GM19324 (cell line): ENCODE measurements at regions not wholly inside any gene's neighbourhood (a gene's known extent, or its start where the extent isn't known, plus 50 kb on each side); places are given as distances from the start of the nearest gene placed in this dataset.
"Not testable (repeated sequence)": the region's sequence is repeated elsewhere in the genome, so short reads cannot be mapped to it uniquely, and the experiment has no call there.

ENCODE experiments used
- ATAC-seq: cut with Tn5 transposase; IDR thresholded peaks from one replicate; pipeline ENCODE4 v1.9.1; 2021; ENCODE audit warnings: mild to moderate bottlenecking, moderate library complexity; ENCODE audit not compliant: unreplicated experiment, low FRiP score

DNA sequence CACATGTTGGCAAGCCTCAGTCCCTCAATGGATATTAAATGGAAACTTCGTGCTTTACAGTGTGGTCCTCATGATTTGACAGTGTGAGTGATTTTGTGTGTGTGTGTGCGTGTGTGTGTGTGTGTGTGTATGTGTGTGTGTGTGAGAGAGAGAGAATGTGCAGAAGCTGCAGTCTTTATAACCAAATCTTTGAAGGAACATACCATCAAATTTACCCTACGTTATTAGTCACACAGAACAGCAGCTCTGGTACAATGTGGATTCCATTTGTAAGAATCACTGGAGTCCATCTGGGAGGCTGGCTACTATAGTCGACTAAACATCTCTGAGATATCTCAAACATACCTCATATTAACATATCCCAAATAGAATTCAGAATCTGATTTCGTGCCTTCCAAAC lies 928.0 kb upstream of the POT1 start:
- no peak for ATAC-seq

DNA sequence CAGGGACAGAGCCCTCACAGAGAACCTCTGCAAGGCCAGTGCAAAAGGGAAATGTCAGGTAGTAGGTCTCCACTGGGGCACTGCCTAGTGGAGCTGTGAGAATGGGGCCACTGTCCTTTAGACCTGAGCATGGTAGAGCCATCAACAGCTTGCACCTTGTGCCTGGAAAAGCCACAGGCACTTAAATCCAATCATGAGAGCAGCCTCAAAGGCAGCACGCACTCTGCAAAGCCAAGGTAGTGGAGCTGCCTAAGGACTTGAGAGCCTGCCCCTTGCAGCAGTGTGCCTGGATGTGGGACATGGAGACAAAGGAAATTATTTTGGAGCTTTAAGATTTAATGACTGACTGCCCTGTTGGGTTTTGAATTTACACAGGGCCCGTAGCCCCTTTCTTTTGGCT lies 918.5 kb upstream of the POT1 start:
- no peak for ATAC-seq

DNA sequence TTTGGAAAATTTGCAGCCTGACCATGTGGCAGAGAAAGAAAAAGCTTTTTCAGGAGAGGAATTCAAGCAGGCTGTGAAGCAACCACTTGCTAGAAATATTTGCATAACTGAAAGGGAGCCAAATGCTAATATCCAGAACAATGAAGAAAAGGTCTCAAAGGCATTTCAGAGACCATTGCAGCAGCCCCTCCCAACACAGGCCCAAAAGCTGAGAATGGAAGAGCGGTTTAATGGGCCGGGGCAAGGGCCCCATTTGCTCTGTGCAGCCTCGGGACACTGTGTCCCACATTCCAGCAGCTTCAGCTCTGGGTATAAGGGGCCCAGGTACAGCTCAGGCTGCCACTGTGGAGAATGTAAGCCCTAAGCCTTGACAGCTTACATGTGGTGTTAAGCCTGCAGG lies 918.1 kb upstream of the POT1 start:
- no peak for ATAC-seq

DNA sequence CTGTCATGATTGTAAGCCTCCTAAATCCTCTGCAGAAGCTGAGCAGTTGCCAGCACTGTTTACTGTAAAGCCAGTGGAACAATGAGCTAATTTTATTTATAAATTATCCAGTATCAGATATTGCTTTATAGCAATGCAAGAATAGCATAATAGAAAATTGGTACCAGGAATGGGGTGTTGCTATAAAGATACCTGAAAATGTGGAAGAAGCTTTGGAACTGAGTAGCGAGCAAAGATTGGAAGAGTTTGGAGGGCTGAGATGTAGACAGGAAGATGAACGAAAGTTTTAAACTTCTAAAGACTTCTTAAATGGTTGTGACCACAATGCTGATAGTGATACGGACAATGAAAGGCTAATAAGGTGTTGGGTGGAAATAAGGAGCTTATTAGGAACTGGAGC lies 917.4 kb upstream of the POT1 start:
- ATAC-seq: no peak

DNA sequence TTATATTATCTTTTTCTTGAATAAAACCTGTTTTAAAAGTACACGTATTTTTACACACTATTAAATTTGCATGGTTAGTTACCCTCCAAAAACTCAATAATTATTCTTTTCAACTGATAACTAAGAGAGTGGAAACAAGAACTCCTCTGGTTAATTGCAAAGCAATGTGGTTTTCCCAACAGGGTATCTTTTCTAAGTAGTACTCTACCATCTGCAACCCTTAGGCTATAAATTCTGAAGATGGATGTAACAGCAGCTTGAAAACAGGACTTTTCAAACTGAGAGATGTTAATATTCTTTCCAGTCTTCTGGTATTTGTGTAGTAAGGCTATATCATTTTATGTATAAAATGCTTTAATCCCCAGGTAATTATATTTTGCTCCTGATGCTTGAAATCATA lies 916.1 kb upstream of the POT1 start:
- ATAC-seq: no peak

DNA sequence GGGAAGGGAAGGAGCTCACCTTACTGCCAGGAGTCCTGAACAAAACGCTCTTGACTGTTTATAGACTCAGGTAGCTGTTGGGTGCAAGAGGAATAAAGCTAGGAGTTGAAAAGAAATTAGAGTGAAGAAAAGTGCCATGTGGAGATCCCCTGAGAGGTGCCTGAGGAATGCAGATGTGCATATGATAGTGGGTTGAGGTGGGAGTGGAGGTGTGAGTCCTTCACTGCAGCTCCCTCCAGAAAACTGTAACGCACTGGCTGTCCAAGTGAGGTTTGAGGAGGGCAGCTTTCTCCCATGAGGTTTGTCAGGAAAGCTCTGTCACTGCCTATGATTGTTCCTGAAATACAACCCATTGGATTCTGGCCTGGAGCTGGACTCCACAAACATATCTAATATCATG lies 904.8 kb upstream of the POT1 start:
- ATAC-seq: no peak

DNA sequence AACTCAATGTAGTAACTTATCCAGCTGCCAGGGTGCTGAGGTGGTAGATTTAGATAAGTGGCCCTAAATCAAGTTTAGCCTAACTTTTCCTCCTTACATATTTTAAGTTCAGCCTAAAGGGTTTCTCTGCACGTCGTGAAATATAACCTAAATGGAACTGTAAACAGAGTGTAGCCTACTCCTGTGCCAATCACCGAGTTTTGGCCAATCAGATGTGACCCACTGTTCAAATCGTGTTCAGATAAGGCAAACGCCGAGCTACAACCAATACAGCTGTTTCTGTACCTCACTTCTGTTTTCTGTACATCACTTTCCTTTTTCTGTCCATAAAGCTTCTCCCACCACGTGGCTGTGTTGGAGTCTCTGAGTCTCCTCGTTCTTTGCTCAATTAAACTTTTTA lies 904.2 kb upstream of the POT1 start:
- ATAC-seq: no peak

DNA sequence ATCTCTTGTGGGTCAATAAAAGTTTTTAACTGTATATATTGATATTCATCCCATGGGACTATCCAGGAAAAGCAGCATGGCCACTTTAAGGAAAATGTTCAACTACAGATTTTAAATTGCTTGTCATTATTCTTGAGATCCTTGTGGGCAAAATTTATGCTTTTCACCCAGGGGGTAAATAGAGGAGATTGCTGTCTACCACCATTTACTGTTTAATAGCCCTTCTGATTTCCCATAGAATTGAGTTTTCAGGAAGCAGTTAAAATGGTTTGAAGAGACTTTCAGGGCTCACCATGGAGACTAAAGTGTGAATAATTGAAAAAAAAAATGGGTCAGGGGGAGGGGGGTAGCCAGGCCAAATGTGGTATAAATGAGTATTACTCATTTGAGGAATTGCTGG lies 901.1 kb upstream of the POT1 start:
- no peak for ATAC-seq

DNA sequence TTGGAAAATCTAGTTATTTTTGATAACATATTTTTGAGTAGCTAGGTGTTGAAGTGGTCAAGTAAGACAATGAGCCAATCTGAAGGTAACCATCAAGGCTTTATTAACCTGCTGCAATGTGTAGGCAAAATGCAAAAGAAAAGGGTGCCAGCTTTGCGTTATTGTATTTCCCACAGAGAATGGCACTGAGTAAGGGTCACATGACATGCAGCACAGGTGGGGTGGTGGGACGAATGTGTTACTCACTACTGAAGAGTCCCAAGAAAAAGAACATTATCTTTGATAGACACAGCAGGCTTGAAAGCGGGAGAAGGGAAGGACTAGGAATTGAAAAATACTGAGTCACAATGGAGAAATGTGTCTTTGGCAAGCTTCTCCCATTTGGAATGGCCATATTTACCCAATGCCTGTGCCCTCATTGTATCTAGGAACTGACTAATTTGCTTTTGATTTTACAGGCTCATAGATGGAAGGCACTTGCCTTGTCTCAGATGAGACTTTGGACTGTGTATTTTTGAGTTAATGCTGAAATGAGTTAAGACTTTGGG lies 898.6 kb upstream of the POT1 start:
- ATAC-seq: no peak

DNA sequence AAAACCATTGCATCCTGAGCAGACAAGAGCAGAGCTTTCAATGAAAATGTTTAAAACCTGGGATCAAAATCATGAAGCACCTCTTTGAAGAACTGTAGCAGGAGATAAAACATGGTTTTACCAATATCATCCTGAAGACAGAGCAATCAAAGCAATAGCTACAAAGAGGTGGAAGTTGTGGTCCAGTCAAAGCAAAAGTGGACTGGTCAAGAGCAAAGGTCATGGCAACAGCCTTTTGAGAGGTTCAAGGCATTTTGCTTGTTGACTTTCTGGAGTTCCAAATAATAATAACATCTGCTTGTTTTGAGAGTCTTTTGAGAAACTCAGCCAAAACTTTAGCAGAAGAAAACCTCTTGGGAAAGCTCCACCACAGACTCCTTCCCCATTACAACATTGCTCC lies 893.9 kb upstream of the POT1 start:
- no peak for ATAC-seq

DNA sequence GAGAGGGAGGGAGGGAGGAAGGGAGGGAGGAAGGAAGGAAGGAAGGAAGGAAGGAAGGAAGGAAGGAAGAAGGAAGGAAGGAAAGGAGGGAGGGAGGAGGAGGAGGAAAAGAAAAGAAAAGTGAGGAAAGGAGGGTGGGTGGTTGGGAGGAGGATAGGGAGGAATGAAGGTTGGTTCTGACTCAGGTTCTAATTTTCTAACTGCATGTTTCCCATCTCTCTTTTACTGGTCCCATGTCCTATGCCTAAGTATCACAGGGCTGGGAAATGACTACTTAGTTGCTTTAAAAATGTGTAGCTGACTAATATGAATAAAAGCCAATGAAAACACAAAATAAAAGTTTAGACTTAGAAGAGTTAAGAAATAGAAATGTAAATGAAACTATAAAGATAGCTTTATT lies 890.9 kb upstream of the POT1 start:
- no peak for ATAC-seq

DNA sequence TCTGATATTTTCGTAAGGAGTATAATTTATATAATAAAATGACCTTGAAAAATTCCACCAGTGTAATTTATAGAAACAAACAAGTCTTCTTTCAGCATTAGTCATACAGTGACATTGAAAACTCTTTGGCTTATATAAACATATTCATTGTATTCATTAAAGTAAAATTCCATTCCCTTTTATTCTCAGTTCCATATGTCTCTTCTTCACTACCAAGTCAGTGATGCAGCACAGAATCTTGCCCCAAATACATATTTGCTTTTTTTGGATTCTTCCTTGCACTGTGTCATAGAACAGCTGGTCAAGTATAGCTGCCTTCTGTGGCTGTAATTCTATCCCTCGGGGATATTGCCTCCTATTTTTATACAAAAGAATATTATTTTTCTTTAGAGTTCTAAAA lies 884.5 kb upstream of the POT1 start:
- no peak for ATAC-seq

DNA sequence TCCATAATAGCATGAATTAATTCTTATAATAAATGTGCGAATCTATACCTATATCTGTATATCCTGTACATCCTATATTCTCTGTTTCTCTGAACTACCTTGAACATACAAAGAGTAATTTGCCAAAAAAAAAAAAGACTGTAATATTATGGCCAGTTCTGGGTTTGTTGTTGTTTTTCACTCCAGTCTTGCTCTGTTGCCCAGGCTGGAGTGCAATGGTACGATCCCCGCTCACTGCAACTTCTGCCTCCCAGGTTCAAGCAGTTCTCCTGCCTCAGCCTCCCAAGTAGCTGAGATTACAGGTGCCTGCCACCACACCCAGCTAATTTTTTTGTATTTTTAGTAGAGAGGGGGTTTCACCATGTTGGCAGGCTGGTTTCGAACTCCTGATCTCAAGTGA lies 876.9 kb upstream of the POT1 start:
- ATAC-seq: not testable (repeated sequence)

DNA sequence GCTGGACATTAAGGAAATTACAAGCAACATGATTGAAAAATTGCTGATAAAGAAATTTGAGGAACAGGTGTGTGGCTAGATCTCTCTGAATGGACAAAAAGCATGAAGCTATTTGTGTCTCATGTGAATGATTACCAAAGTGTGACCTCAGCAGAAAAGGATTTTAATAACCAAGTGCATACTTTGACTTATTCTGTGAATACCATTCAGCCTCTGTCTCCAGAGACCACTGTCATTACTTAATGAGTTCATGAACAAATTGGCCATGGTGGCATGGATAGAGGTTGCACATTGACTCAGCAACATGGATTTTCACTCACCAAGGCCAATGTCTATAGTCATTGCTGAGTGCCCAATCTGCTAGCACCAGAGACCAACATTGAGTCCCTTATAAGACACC lies 874.6 kb upstream of the POT1 start:
- no peak for ATAC-seq

DNA sequence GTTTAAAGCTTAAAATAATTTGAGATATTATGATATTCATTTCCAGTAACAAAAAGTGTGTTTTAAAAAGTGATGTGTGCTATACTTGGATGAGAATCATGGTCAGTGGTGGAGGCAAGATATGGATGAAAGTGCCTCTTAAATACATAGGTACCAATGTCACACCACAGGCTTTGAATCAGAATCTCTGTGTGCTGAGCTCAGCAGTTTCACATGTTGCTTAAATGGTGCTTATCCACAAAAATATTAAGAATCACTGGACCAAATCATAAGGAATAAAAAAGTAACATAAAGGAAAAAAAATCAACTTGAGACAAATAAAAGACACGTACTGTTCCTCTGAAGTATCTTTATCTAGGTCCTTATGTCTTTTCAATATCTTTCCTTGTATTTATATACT lies 850.5 kb upstream of the POT1 start:
- ATAC-seq: no peak

DNA sequence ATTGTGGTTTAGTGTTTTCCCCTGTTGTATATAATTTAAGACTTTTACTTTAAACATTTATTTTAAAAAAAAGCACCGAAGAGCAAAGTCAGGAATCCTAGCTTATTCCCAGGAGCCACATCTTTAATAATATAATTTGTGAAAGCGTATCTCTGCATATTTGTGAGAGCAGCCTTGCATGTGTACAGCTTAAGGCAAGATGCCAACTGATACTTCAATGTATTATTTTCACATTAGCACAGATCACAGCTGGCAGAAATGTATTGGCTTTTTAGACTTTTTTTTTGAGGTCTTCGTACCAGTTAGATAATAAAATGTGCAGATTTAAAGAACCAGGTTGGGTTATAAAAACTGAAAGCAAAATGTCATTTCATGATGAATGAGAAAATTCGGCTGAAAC lies 845.7 kb upstream of the POT1 start:
- ATAC-seq: no peak

DNA sequence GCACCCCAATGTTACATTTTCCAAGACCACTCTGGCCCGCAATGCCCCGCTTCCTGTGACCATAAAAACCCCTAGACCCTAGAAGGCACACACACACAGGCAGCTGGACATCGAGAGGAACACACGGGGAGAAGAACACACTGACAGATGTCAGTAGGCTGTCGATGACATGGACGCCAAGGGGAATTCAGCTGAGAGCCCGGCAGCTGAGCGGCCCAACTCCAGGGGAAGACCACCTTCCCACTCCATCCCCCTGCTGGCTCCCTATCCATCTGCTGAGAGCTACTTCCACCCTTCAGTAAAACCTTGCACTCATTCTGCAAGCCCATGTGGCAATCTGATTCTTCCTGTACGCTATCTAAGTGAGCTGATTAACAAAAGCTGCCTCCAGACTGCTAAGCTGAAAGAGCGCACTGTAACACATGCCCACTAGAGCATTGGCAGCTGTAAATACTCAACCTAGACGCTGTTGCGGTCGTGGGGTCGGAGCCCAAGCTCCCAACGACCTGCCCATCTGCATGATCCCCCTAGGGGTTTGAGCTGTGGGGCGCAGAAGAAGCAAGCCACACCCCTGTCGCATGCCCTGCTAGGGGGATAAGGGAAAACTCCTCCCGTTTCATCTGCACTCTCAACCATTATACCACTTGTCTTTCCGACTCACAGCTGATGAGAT lies 843.6 kb upstream of the POT1 start:
- no peak for ATAC-seq

DNA sequence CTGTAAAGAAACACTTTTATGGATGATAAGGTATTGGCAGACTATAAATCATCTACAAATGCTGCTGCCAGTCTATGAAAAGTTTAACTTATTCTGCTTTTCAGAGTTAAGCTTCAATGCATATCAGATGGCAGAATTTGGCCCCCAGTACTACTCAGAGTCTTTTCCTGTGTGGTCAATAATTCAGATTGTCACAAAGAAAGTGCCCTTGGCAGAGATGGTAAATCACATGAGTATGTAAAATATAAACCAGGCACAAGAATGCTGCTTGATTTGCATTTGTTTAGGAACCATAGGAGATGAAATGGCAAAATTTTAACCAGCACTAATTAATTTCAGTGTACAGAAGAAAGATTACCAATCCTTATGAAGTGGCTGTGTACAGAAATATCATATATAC lies 818.3 kb upstream of the POT1 start:
- no peak for ATAC-seq

DNA sequence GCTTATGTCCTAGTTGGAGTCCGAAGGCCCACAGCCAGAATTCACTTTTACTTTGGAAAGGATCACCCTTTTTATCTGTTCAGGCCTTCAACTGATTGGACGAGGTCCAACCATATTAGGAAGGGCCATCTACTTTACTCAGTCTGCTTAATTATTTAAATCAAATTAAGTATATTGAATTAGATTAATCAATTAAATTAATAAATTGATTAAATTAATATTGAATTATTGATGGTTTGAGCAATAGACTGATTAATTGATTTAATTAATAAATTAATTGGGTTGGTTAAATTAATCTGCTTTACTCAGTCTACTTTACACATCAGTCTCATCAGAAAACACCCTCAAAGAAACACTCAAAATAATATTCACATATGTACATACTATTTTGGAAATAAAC lies 816.9 kb upstream of the POT1 start:
- no peak for ATAC-seq

DNA sequence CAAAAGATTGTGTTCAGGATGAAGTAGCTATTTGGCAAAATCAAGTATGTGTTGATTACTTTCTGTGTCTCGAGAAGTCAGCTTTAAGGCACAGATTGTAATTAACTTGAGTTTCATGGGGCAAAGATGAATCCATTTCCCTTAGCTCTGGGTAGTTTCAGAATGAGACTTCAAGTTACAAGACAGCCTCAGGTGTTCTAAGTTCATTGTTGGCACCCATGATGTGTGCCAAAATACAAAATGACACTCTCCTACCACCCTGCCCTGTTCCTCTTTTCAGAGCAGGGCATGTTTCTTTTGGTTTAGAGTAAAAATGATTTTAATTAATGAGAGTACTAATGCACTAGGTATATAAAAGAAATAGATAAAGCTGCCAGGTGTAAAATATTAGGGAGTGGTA lies 797.6 kb upstream of the POT1 start:
- no peak for ATAC-seq

DNA sequence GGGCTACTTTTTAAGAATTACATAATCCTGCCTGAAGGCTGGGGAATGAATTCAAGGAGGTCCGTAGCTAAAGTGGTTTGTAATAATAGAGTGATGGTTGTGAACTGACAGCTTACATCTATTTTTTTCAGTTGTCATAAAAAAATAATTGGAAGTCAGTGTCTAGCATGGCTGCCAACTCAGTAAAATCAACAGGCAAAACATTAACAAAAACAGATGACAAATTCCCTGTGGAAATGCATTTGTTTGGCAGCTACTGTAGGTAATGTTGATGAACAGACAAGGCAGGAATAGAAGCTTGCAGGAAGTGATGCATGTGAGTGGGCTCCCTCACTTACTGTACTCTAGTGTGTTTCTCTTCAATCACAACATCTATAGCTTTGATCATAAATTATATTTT lies 766.0 kb upstream of the POT1 start:
- ATAC-seq: no peak

DNA sequence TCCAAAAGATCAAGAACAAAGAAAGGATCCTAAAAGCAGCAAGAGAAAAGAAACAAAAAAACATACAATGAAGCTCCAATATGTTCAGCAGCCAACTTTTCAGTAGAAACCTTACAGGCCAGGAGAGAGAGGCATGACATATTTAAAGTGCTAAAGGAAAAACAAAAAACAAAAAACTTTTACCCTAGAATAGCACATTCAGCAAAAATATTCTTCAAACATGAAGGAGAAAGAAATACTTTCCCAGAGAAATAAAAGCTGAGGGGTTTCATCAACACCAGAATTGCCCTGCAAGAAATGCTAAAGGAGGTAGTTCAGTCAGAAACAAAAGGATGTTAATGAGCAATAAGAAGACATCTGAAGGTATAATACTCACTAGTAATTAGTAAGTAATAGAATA lies 753.5 kb upstream of the POT1 start:
- no peak for ATAC-seq

DNA sequence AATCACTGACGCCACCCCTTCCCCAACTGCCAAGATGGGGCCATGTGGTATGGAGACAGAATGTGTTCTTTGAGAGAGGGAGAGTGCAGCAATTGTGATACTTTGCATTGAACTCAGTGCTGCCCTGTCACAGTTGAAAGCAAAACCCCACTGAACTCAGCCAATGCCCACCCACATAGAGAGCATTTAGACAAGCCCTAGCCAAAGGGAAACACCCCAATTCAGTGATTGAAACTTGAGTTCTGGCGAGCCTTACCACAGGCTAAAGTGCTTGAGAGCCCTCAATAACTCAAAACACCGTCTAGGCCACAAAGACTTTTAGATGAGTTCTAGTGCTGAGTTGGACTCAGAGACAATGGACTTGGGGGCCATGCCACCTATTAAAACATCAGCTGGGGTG lies 751.9 kb upstream of the POT1 start:
- ATAC-seq: no peak
